SK-N-SH treated with all-trans-retinoic acid at 6 μM for 48 hours (cell line): ENCODE measurements at regions not wholly inside any gene's neighbourhood (a gene's known extent, or its start where the extent isn't known, plus 50 kb on each side); places are given as distances from the start of the nearest gene placed in this dataset.

Experiments
- ARNTL ChIP-seq: fragments of 450-650 bp; formaldehyde crosslinking; IDR thresholded peaks from 2 replicates; pipeline ENCODE4 v1.5.0; 2020; ENCODE audit warnings: low read depth, mild to moderate bottlenecking, moderate library complexity, borderline replicate concordance
- ESRRG ChIP-seq: fragments of 250-450 bp; sonication (Bioruptor Pico); IDR thresholded peaks from 2 replicates; pipeline ENCODE4 v1.6.1; 2021; ENCODE audit warnings: mild to moderate bottlenecking
- GLIS3 ChIP-seq: fragments of 250-450 bp; sonication (Bioruptor Pico); IDR thresholded peaks from 2 replicates; pipeline ENCODE4 v1.5.0; 2020; ENCODE audit warnings: mild to moderate bottlenecking, moderate library complexity
- ISL1 ChIP-seq: fragments of 250-450 bp; sonication (Bioruptor Pico); IDR thresholded peaks from 2 replicates; pipeline ENCODE4 v2.1.2; 2022; ENCODE audit warnings: mild to moderate bottlenecking, moderate library complexity
- PPARA ChIP-seq: fragments of 250-450 bp; sonication (Bioruptor Pico); IDR thresholded peaks from 2 replicates; pipeline ENCODE4 v1.5.0; 2020; ENCODE audit warnings: mild to moderate bottlenecking, borderline replicate concordance
- RARB ChIP-seq: fragments of 250-450 bp; sonication (Bioruptor Pico); IDR thresholded peaks from 2 replicates; pipeline ENCODE4 v1.8.0; 2021; ENCODE audit warnings: mild to moderate bottlenecking, moderate library complexity
- TOX ChIP-seq: fragments of 250-450 bp; sonication (Bioruptor Pico); IDR thresholded peaks from 2 replicates; pipeline ENCODE4 v1.8.0; 2021; ENCODE audit warnings: mild to moderate bottlenecking, moderate library complexity, borderline replicate concordance
- ZC3H10 ChIP-seq: fragments of 250-450 bp; sonication (Bioruptor Pico); IDR thresholded peaks from 2 replicates; pipeline ENCODE4 v1.5.1; 2021; ENCODE audit warnings: mild to moderate bottlenecking, moderate library complexity
- ZFP30 ChIP-seq: fragments of 450-650 bp; formaldehyde crosslinking; IDR thresholded peaks from 2 replicates; pipeline ENCODE4 v1.5.0; 2022; ENCODE audit warnings: mild to moderate bottlenecking, moderate library complexity
- ZNF565 ChIP-seq: fragments of 450-650 bp; formaldehyde crosslinking; conservative IDR thresholded peaks from 2 replicates; pipeline ENCODE4 v1.5.0; 2020; ENCODE audit warnings: low read depth, mild to moderate bottlenecking, moderate library complexity
- TF ChIP-seq, protein P1 (sequence below): fragments of 250-450 bp; sonication (Bioruptor Pico); IDR thresholded peaks from 2 replicates; pipeline ENCODE4 v1.8.0; 2020; ENCODE audit warnings: mild to moderate bottlenecking, moderate library complexity, borderline replicate concordance
- TF ChIP-seq, protein P2 (sequence below): fragments of 250-450 bp; sonication (Bioruptor Pico); IDR thresholded peaks from 2 replicates; pipeline ENCODE4 v1.8.0; 2021; ENCODE audit warnings: low read depth, mild to moderate bottlenecking, moderate library complexity, borderline replicate concordance

DNA sequence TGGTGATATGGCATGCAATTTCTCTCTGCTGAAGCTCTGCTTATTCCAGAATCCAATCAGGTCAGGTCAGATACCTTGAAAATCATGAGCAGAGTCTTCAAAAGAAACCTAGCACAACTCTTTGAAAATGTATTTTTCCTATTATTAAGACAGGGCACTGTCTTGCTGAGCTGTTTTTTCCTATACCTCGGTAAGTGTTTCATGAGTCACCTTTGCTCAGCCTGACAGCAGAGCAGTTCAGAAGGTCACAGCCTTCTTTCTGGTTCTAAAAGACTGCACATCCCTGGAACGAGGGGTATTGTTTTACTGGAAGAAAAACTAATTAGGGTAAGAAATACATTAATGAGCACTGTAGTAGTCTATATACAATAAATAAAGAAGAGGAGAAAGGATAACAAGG lies 422.0 kb downstream of the SOX2 start:
- TF ChIP-seq PPARA (CRISPR knock-in tag) (no peak), ARNTL (CRISPR knock-in tag) (no peak), TOX (CRISPR knock-in tag) (no peak), GLIS3 (CRISPR knock-in tag) (no peak), ZC3H10 (CRISPR knock-in tag) (no peak), RARB (CRISPR knock-in tag) (no peak), ISL1 (CRISPR knock-in tag) (no peak), ESRRG (CRISPR knock-in tag) (no peak), ZNF565 (CRISPR knock-in tag) (no peak), ZFP30 (CRISPR knock-in tag) (no peak)
- TF ChIP-seq, protein P1, sequence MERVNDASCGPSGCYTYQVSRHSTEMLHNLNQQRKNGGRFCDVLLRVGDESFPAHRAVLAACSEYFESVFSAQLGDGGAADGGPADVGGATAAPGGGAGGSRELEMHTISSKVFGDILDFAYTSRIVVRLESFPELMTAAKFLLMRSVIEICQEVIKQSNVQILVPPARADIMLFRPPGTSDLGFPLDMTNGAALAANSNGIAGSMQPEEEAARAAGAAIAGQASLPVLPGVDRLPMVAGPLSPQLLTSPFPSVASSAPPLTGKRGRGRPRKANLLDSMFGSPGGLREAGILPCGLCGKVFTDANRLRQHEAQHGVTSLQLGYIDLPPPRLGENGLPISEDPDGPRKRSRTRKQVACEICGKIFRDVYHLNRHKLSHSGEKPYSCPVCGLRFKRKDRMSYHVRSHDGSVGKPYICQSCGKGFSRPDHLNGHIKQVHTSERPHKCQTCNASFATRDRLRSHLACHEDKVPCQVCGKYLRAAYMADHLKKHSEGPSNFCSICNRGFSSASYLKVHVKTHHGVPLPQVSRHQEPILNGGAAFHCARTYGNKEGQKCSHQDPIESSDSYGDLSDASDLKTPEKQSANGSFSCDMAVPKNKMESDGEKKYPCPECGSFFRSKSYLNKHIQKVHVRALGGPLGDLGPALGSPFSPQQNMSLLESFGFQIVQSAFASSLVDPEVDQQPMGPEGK (CRISPR knock-in tag), result no peak
- TF ChIP-seq, protein P2, sequence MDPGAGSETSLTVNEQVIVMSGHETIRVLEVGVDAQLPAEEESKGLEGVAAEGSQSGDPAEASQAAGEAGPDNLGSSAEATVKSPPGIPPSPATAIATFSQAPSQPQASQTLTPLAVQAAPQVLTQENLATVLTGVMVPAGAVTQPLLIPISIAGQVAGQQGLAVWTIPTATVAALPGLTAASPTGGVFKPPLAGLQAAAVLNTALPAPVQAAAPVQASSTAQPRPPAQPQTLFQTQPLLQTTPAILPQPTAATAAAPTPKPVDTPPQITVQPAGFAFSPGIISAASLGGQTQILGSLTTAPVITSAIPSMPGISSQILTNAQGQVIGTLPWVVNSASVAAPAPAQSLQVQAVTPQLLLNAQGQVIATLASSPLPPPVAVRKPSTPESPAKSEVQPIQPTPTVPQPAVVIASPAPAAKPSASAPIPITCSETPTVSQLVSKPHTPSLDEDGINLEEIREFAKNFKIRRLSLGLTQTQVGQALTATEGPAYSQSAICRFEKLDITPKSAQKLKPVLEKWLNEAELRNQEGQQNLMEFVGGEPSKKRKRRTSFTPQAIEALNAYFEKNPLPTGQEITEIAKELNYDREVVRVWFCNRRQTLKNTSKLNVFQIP, result no peak
